ENCODE measurements at regions not wholly inside any gene's neighbourhood (a gene's known extent, or its start where the extent isn't known, plus 50 kb on each side); places are given as distances from the start of the nearest gene placed in this dataset.

DNA sequence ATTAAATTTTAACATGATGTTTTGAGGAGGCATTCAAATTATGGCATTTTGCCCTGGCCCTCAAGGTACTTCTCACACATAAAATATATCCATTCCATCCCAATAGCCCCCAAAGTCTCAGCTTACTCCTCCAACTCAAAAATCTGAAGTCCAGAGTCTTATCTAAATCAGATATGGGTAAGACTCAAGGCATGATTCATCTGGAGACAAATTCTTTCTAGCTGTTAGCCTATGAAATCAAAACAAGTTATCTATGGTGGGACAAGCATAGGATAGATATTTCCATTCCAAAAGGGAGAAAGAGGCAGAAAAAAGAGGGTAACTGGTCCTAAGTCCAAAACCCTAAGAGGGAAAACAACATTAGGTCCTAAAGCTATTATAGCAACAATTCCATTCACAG is 408.4 kb downstream of the ZNF608 start:
- Histone ChIP-seq H3K79me2 (ENCODE audit: control insufficient read depth, insufficient read depth, low read length) (no peaks in the 10 kb centered on the region), H3K4me2 (ENCODE audit: control insufficient read depth, extremely low read depth, insufficient read depth, low read depth, low read length) (no peak overlapping the region), H4K20me1 (ENCODE audit: control insufficient read depth, extremely low read depth, insufficient read depth, low read length) (no peaks in the 10 kb centered on the region), H3K4me1 (ENCODE audit: control insufficient read depth, extremely low read depth, insufficient read depth, low read length) (no peaks in the 10 kb centered on the region), H3K4me3 (ENCODE audit: control insufficient read depth in 2 of 3, extremely low read depth in 1 of 3, insufficient read depth in 2 of 3, low read depth in 1 of 3, low read length in 3 of 3) (no peak overlapping the region), H3K9ac (ENCODE audit: control insufficient read depth, extremely low read depth, insufficient read depth, low read length) (no peak overlapping the region), H3K9me1 (ENCODE audit: control insufficient read depth, extremely low read depth, insufficient read depth, low read length) (no peaks in the 10 kb centered on the region), H3K9me3 (ENCODE audit: control insufficient read depth, low read depth, low read length) (no peaks in the 10 kb centered on the region), H2AFZ (ENCODE audit: control insufficient read depth, low read length) (no peak overlapping the region), H3K27ac (ENCODE audit: control insufficient read depth, insufficient read depth, low read length) (no peak overlapping the region), H3K27me3 (ENCODE audit: control insufficient read depth, extremely low read depth, insufficient read depth, low read length) (no peaks in the 10 kb centered on the region), H3K36me3 (ENCODE audit: control insufficient read depth in 2 of 2, extremely low read depth in 1 of 2, insufficient read depth in 2 of 2, low read length in 2 of 2) (no peaks in the 10 kb centered on the region)
- DNase-seq (ENCODE audit: low read depth, low spot score) (no peak), FAIRE-seq (no peak)
- dilution Hi-C loops (cut with MboI; ENCODE audit: extremely low pct_ligation_motif_present, low sequenced_read_pairs) = no loop called here
- no peak for TF ChIP-seq EZH2 (IDR thresholded peaks at IDR 0.05; ENCODE audit: low read length)
- TF ChIP-seq, protein P1, sequence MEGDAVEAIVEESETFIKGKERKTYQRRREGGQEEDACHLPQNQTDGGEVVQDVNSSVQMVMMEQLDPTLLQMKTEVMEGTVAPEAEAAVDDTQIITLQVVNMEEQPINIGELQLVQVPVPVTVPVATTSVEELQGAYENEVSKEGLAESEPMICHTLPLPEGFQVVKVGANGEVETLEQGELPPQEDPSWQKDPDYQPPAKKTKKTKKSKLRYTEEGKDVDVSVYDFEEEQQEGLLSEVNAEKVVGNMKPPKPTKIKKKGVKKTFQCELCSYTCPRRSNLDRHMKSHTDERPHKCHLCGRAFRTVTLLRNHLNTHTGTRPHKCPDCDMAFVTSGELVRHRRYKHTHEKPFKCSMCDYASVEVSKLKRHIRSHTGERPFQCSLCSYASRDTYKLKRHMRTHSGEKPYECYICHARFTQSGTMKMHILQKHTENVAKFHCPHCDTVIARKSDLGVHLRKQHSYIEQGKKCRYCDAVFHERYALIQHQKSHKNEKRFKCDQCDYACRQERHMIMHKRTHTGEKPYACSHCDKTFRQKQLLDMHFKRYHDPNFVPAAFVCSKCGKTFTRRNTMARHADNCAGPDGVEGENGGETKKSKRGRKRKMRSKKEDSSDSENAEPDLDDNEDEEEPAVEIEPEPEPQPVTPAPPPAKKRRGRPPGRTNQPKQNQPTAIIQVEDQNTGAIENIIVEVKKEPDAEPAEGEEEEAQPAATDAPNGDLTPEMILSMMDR (optimal IDR thresholded peaks at IDR 0.05 in 1 of 3, IDR thresholded peaks at IDR 0.05 in 1 of 3, conservative IDR thresholded peaks at IDR 0.05 in 1 of 3; ENCODE audit: extremely low read depth in 1 of 3, insufficient read depth in 2 of 3, low read length in 3 of 3) = no peak

DNA sequence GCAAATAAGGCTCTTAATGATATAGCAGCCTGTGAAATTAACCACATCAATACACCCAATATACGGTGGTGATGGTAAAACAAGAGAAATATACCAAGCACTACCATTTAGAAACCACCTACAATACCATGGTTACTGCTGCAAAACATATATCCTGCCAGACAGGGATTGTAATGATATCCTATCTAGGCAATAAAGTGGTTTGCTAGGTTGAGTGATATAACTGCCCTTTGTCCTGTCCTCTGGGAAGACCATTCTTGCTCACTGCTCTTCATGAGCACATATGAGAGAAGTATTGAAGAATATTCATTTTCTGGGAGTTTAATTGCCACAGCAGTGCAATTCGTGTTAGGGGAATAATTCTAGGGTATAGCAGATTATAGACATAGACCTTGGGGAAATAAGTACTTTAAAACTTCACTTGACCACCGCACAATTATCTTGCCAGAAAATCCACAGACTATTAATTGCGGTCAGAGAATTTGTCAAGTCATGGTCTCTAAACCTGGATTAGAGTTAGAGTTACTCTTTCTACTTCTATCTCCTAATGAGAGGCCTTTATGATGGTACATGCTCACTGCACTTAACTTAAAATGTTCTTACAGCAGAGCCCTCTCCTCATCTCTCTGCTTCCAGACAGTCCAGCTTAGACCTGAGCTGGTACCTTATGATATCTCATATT is 413.0 kb downstream of the ZNF608 start:
- Histone ChIP-seq H3K36me3 (ENCODE audit: control insufficient read depth in 2 of 2, extremely low read depth in 1 of 2, insufficient read depth in 2 of 2, low read length in 2 of 2) (no peaks in the 10 kb centered on the region), H2AFZ (ENCODE audit: control insufficient read depth, low read length) (no peak overlapping the region), H3K4me2 (ENCODE audit: control insufficient read depth, extremely low read depth, insufficient read depth, low read depth, low read length) (no peak overlapping the region), H3K79me2 (ENCODE audit: control insufficient read depth, insufficient read depth, low read length) (no peaks in the 10 kb centered on the region), H3K27ac (ENCODE audit: control insufficient read depth, insufficient read depth, low read length) (no peak overlapping the region), H3K4me1 (ENCODE audit: control insufficient read depth, extremely low read depth, insufficient read depth, low read length) (no peaks in the 10 kb centered on the region), H3K27me3 (ENCODE audit: control insufficient read depth, extremely low read depth, insufficient read depth, low read length) (peaks cover 3% of the 10 kb centered on the region), H3K9me1 (ENCODE audit: control insufficient read depth, extremely low read depth, insufficient read depth, low read length) (no peaks in the 10 kb centered on the region), H3K9ac (ENCODE audit: control insufficient read depth, extremely low read depth, insufficient read depth, low read length) (no peak overlapping the region), H3K4me3 (ENCODE audit: control insufficient read depth in 2 of 3, extremely low read depth in 1 of 3, insufficient read depth in 2 of 3, low read depth in 1 of 3, low read length in 3 of 3) (no peak overlapping the region), H4K20me1 (ENCODE audit: control insufficient read depth, extremely low read depth, insufficient read depth, low read length) (no peaks in the 10 kb centered on the region), H3K9me3 (ENCODE audit: control insufficient read depth, low read depth, low read length) (no peaks in the 10 kb centered on the region)
- TF ChIP-seq, protein P1 (optimal IDR thresholded peaks at IDR 0.05 in 1 of 3, IDR thresholded peaks at IDR 0.05 in 1 of 3, conservative IDR thresholded peaks at IDR 0.05 in 1 of 3; ENCODE audit: extremely low read depth in 1 of 3, insufficient read depth in 2 of 3, low read length in 3 of 3) = no peak
- TF ChIP-seq EZH2 (IDR thresholded peaks at IDR 0.05; ENCODE audit: low read length) = no peak
- FAIRE-seq (no peak), DNase-seq (ENCODE audit: low read depth, low spot score) (no peak)
- dilution Hi-C loops (cut with MboI; ENCODE audit: extremely low pct_ligation_motif_present, low sequenced_read_pairs) = no loop called here

Data from keratinocyte (primary cell).